HG02852 (cell line): ENCODE measurements at regions not wholly inside any gene's neighbourhood (a gene's known extent, or its start where the extent isn't known, plus 50 kb on each side); places are given as distances from the start of the nearest gene placed in this dataset.

Experiments used
- ATAC-seq: cut with Tn5 transposase; IDR thresholded peaks from one replicate; pipeline ENCODE4 v1.9.1; 2021; ENCODE audit warnings: mild to moderate bottlenecking, moderate library complexity; ENCODE audit not compliant: unreplicated experiment

- ATAC-seq = no peak
These were observed 331.2 kb downstream of the SLC16A7 start for GRCh38 chr12:59927032-59927431.

- no peak for ATAC-seq
These were observed 332.6 kb downstream of the SLC16A7 start for GRCh38 chr12:59928416-59928815.

- ATAC-seq = no peak
These were observed 333.3 kb downstream of the SLC16A7 start for GRCh38 chr12:59929110-59929509.

GRCh38 chr12:59934486-59934885 lies 338.7 kb downstream of the SLC16A7 start:
- ATAC-seq = no peak

GRCh38 chr12:59936534-59936933 lies 340.7 kb downstream of the SLC16A7 start:
- ATAC-seq = no peak

GRCh38 chr12:59937148-59937547 lies 341.3 kb downstream of the SLC16A7 start:
- no peak for ATAC-seq

DNA sequence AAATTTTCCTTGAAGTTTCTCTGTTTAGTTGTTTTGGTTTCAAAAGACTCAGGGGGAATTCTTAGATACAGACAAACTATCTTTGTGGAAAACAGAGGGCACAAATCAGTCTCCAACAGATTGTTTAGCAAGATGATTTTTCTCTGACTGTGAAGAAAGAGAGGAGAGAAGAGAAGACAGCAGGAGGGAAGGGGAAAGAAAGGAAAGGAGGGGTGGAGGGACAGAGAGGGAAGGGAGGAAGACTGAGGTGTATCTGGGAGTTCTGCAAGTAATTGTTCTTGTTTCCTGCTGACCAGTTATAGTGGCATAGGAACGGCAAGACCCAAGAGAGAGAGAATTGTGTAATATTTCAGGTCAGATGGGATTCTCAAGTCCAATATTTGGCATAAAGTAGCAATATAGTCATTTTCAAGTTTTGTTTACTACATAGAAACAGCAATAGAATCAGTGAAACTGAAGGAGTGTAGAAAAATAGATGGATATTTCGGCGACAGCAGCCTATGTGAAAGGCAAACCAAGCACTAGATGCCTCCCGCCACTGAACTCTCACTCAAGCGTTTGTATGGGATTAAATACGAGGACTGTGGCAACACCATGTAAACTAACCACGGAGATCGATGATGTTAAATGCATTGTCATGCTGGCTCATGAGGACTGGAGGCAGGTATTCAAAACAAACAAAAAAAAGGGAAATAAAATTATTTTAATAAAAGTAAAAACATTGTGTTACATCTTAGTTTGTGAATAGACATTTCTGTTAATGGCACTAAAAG lies 342.5 kb downstream of the SLC16A7 start:
- ATAC-seq = no peak

DNA sequence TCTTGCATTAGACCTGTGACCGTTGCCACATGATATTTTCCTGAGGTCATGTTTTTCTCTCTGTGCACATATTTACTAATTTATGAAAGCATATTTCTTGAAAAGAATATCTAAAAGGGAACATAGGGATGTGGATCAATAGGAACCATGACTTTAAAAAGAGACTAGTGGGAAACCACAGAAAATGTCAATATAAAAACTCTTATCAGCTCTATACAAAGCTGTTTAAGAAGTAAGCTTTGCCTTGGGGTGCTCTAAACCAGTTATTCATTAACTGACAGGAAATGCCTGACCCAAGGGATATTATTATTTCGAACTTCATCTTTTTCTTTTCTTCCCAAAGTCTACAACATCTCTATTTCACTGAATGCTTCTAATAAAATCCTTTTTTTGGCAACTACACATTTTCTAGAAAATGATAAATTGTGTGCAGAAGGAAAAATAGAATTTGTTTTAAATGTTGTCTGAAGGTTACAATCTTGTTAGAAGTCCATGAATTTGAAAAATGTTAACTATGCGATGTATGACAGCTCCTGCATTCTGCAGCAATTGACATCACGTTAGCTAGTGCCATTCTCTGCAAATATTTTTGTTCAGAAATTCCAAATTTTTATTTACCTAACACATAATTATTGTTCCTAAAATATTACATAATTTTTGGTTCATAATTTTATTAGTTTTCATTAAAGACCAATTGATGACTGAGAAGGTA lies 345.0 kb downstream of the SLC16A7 start:
- ATAC-seq = no peak

- ATAC-seq = no peak
These were observed 345.6 kb downstream of the SLC16A7 start for GRCh38 chr12:59941461-59941860.

DNA sequence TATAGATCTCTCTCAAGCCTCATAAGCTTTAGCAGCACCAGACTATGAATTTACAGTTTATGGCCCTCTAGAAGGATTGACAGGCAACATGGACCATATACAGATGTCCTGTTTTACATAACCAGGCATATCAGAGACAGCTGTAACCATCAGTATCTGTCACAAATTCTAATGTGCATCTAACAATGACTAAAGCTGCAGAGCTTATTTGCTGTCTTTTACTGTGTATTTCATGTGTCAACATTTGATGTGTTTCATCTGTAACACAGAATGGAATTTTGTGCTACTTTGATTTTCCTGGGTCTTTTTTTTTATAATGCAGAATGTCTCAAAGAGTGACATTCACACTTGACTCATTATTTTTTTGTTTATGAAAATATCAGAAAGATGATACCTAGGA lies 348.3 kb downstream of the SLC16A7 start:
- no peak for ATAC-seq

DNA sequence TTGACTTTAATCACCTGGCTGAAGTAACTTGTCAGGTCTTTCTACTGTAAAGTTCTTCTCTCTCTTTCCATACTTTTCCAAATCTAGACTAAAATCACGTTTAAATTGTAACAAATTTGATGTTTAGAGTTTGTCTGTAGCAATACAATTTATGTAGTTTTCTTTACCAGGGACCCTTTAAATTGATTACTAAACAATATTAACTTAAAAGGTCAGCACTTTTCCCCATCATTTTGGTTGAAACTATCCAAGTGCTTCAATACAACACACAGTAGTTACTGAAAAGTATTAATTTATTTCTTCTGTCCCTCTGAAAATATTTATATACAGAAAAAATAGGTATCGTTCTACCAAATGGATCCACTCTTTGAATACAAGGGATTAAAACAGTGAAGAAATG lies 350.8 kb downstream of the SLC16A7 start:
- ATAC-seq = no peak

GRCh38 chr12:59963546-59963945 lies 367.7 kb downstream of the SLC16A7 start:
- ATAC-seq = no peak

- no peak for ATAC-seq
These were observed 377.1 kb downstream of the SLC16A7 start for GRCh38 chr12:59972905-59973304.

DNA sequence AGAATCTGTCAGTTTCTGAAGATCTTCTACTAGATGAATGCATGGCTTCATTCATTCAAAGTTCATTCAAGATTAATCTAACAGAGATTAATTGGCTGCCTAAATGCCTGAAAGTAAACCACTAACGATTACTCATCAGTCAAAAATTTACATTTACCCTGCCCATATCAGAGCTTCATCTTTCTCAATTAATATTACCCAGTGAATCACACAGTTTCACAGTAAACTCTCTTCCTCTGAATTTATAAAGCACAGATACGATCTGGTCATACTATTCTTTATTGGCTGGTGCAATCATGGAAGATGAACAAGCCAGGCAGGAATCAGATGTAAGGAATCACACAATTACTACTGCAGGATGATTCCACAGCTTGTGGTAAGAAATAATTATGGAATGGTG lies 377.7 kb downstream of the SLC16A7 start:
- no peak for ATAC-seq

GRCh38 chr12:59977779-59978178 lies 381.9 kb downstream of the SLC16A7 start:
- ATAC-seq = no peak

DNA sequence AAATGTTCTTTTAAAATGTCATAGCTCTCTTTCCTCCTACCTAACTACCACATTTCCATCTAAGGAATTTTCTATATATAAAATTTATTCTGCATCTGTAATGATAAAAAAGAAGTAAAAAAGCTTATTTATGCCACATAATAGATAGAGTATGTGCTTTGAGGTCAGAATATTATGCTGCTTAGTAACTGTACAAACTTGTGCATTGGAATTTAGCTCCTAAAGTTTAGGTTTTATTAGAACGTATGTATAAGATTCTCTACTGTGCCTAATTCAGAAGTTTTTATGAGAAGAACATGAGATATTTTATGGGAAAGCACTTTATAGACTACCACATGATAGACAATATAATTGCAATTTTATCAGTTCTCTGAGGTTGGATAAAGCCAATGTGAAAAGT lies 384.6 kb downstream of the SLC16A7 start:
- no peak for ATAC-seq

DNA sequence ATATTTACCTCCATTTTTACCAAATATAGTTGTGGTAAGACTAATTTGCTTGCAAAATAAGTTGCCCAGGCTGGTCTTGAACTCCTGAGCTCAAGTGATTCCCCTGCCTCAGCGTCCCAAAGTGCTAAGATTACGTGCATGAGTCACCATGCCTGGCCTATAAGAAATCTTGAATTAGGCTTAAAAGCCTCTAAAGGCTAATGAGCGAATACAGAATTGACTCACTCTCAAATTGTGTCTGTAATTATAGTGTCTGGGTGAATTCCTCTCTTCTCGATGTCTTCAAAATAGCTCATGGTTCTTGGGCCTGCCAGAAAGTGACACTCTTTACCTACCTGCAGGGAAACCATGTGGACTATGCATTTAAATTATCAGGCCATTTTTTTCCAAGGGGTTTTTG lies 403.5 kb downstream of the SLC16A7 start:
- no peak for ATAC-seq

- no peak for ATAC-seq
These were observed 414.7 kb downstream of the SLC16A7 start for GRCh38 chr12:60010486-60010885.

DNA sequence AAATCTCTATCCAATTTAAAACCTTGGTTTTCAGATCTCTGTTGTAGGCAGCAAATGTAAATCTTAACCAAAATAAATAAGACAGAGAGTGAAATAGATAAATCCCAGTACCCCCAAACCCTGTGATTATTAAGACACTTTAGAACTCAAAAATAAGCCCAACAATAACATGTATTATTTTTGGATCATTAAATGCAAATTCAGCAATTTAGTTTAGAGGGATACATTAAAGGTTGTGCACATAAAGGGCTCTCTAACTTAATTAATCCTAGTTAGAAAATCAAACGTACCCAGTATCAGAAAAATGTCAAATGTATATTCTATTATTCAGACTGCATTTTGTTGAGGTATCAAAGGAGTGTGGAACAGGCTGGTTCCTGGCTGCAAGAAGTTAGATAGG lies 416.8 kb downstream of the SLC16A7 start:
- no peak for ATAC-seq

GRCh38 chr12:60014436-60014835 lies 418.6 kb downstream of the SLC16A7 start:
- ATAC-seq = no peak

DNA sequence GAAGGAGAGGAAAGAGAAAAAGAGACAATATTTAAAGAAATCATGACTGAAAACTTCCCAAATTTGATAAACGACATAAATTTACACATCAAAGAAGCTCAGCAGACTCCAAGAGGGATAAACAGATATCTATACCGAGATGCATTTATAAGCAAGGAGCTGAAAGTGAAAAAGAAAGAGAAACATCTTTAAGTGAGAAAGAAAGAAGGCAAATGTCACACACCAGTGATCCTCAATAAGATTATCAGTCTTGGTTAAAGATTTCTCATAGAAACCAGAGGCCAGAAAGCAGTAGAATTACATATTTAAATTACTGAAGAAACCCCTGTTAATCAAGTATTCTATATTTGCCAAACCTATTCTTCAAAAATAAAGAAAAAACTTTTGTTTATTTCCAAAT lies 424.2 kb downstream of the SLC16A7 start:
- no peak for ATAC-seq

- no peak for ATAC-seq
These were observed 425.4 kb downstream of the SLC16A7 start for GRCh38 chr12:60021235-60021634.

DNA sequence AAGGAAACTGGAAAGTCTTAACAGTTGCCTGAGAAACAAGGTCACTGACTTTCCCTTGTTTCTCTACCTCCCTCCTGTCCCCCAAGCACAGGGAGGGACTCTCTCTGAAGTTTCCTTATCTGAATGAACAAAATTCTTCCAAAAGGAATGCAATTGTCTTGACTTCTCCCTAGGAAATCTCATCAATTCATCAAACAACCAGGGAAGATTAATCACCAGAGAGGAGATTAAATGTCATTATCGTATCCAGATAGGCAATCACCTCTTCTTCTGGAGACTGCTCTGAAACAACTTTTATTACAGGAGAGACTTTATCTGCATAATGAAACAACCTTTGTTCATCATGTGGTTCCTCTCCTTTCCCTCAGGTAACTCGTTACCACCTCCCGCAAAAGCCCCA lies 431.4 kb downstream of the SLC16A7 start:
- no peak for ATAC-seq
